HL-60 (cell line): ENCODE measurements at regions not wholly inside any gene's neighbourhood (a gene's known extent, or its start where the extent isn't known, plus 50 kb on each side); places are given as distances from the start of the nearest gene placed in this dataset.

Experiments used
- DNase-seq, 2 experiments: peaks; one replicate each; pipeline ENCODE4 v3.0.0-alpha.2; 2010 to 2020; ENCODE audit warnings: low read depth in 1 of 2, low spot score in 1 of 2
- H3K27ac ChIP-seq: fragments of 250-450 bp; sonication (Bioruptor Pico); replicated peaks from 2 replicates; pipeline ENCODE4 v1.5.1; 2020; ENCODE audit warnings: mild to moderate bottlenecking, moderate library complexity
- H3K27me3 ChIP-seq: fragments of 250-450 bp; sonication (Bioruptor Pico); 2 replicates; pipeline ENCODE4 v1.5.1; 2021; ENCODE audit warnings: mild to moderate bottlenecking, moderate library complexity; ENCODE audit not compliant: insufficient read depth, poor library complexity, severe bottlenecking
- H3K4me3 ChIP-seq: replicated peaks from 2 replicates; pipeline ENCODE4 v1.5.1; 2011; ENCODE audit warnings: mild to moderate bottlenecking, control low read depth, low read length; ENCODE audit not compliant: insufficient read depth
- CTCF ChIP-seq: IDR thresholded peaks from one replicate; pipeline ENCODE4 v1.5.1; 2011; ENCODE audit warnings: low read length, control low read depth, inconsistent platforms; ENCODE audit not compliant: insufficient read depth
- GABPA ChIP-seq: IDR thresholded peaks from 2 replicates; pipeline ENCODE4 v1.6.1; 2012; ENCODE audit warnings: low read depth
- POLR2AphosphoS5 ChIP-seq: IDR thresholded peaks from 2 replicates; pipeline ENCODE4 v1.6.1; 2012; ENCODE audit warnings: low read depth
- REST ChIP-seq: IDR thresholded peaks from 2 replicates; pipeline ENCODE4 v1.6.1; 2012; ENCODE audit warnings: low read depth; ENCODE audit not compliant: insufficient replicate concordance
- SPI1 ChIP-seq: IDR thresholded peaks from 2 replicates; pipeline ENCODE4 v1.6.1; 2012; ENCODE audit warnings: low read depth, mild to moderate bottlenecking, borderline replicate concordance

- H3K27ac ChIP-seq = no peak overlapping the region
- no peaks in the 10 kb centered on the region for H3K27me3 ChIP-seq
- H3K4me3 ChIP-seq = no peak overlapping the region
- no peak for DNase-seq
- TF ChIP-seq GABPA (no peak), REST (no peak), POLR2AphosphoS5 (no peak), CTCF (no peak), SPI1 (no peak)
Observed at GRCh38 chr6:4677751-4678065, 98.5 kb upstream of the CDYL start.

- Histone ChIP-seq H3K27me3 (no peaks in the 10 kb centered on the region), H3K27ac (no peak overlapping the region), H3K4me3 (no peak overlapping the region)
- no peak for TF ChIP-seq GABPA
- no peak for TF ChIP-seq REST
- TF ChIP-seq POLR2AphosphoS5 = no peak
- no peak for TF ChIP-seq SPI1
- TF ChIP-seq CTCF = no peak
- DNase-seq = peak in 1 of 2 experiments; percentile 14
Observed at GRCh38 chr6:4677011-4677750, 99.0 kb upstream of the CDYL start.

- no peak overlapping the region for H3K4me3 ChIP-seq
- no peak for TF ChIP-seq GABPA
- TF ChIP-seq SPI1 = no peak
- no peak for TF ChIP-seq REST
- TF ChIP-seq CTCF = no peak
- no peak for TF ChIP-seq POLR2AphosphoS5
- H3K27ac ChIP-seq = no peak overlapping the region
- DNase-seq = no peak
- H3K27me3 ChIP-seq = no peaks in the 10 kb centered on the region
Observed at GRCh38 chr6:4676016-4676415, 100.2 kb upstream of the CDYL start.
